Mucosa of rectum (tissue), 2 donors: ENCODE measurements at regions not wholly inside any gene's neighbourhood (a gene's known extent, or its start where the extent isn't known, plus 50 kb on each side); places are given as distances from the start of the nearest gene placed in this dataset.
"Not testable (repeated sequence)": the region's sequence is repeated elsewhere in the genome, so short reads cannot be mapped to it uniquely, and the experiment has no call there.

ENCODE experiments used
- H3K27ac ChIP-seq, 2 donors: one replicate each; pipeline ENCODE4 v1.7.0; 2013; ENCODE audit warnings: inconsistent platforms in 2 of 2, low read depth in 2 of 2, low read length in 2 of 2
- H3K27me3 ChIP-seq, 2 donors: one replicate each; pipeline ENCODE4 v1.7.0; 2013; ENCODE audit warnings: low read length in 2 of 2; ENCODE audit not compliant: control insufficient read depth in 2 of 2, insufficient read depth in 2 of 2
- H3K36me3 ChIP-seq, 2 donors: one replicate each; pipeline ENCODE4 v1.7.0; 2013; ENCODE audit warnings: low read length in 2 of 2; ENCODE audit not compliant: control insufficient read depth in 2 of 2, insufficient read depth in 2 of 2
- H3K4me1 ChIP-seq, 2 donors: one replicate each; pipeline ENCODE4 v1.7.0; 2013; ENCODE audit warnings: low read length in 2 of 2, mild to moderate bottlenecking in 1 of 2; ENCODE audit not compliant: control insufficient read depth in 2 of 2, insufficient read depth in 2 of 2
- H3K4me3 ChIP-seq, 2 donors: one replicate each; pipeline ENCODE4 v1.7.0; 2013; ENCODE audit warnings: low read length in 2 of 2
- H3K9ac ChIP-seq, 2 donors: one replicate each; pipeline ENCODE4 v1.7.0; 2013; ENCODE audit warnings: low read length in 2 of 2, low read depth in 1 of 2, mild to moderate bottlenecking in 1 of 2
- H3K9me3 ChIP-seq, 2 donors: one replicate each; pipeline ENCODE4 v1.7.0; 2013; ENCODE audit warnings: low read length in 2 of 2; ENCODE audit not compliant: control insufficient read depth in 2 of 2
- donor health status: healthy.
- donor health status: Normal muscosa, but diverticular disease.

DNA sequence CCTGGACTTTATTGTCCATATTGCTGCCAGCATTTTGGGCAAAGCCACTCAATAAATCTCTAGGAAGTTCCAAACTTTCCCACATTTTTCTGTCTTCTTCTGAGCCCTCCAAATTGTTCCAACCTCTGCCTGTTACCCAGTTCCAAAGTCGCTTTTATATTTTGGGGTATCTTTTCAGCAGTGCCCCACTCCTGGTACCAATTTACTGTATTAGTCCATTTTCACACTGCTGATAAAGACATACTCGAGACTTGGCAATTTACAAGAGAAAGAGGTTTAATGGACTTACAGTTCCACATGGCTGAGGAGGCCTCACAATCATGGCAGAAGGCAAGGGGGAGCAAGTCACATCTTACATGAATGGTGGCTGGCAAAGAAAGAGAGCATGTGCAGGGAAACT lies 53.4 kb downstream of the AHSP start:
- H3K9me3 ChIP-seq, H3K27me3 ChIP-seq, H3K27ac ChIP-seq, H3K4me1 ChIP-seq, H3K4me3 ChIP-seq, H3K9ac ChIP-seq, H3K36me3 ChIP-seq: not testable (repeated sequence)

DNA sequence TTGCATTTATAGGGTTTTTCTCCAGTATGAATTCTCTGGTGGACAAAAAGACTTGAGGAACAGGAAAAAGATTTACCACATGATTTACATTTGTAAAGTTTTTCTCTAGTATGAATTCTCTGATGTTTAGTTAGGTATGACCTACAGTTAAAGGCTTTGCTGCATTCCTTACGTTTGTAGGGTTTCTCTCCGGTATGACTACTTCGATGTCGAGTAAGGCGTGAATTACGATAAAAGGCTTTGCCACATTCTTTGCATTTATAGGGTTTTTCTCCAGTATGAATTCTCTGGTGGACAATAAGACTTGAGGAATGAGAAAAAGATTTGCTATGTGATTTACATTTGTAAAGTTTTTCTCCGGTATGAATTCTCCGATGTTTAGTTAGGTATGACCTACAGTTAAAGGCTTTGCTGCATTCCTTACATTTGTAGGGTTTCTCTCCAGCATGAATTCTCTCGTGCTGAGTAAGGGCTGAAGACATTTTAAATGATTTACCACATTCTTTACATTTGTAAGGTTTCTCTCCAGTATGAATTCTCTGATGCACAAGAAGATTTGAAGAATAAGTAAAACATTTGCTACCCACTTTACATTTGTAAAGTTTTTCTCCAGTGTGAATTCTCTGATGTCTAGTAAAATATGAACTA lies 74.2 kb downstream of the AHSP start:
- H3K27me3 ChIP-seq, H3K9ac ChIP-seq, H3K4me3 ChIP-seq, H3K4me1 ChIP-seq, H3K27ac ChIP-seq, H3K36me3 ChIP-seq: not testable (repeated sequence)
- peaks cover 18 to 20% of the 10 kb centered on the region in 2 donors for H3K9me3 ChIP-seq

DNA sequence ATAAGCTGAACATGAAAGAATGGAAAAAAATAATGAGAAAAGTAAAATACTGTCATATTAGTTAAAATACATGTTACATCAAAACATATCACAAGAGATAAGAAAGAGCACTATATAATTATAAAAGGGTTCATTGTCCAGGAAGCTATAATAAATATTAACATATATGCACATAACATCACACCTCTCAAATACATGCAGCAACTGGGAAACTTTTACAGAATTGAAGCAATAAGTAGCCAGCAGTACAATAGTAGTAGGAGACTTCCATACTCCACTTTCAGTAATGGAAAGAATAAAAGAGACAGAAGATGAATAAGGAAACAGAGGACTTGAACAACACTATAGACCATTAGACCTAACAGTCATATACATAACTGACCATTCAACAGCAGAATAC lies 90.4 kb downstream of the AHSP start:
- Histone ChIP-seq H3K9ac (no peak overlapping the region), H3K4me3 (no peak overlapping the region), H3K36me3 (no peaks in the 10 kb centered on the region), H3K27ac (no peak overlapping the region), H3K9me3 (no peaks in the 10 kb centered on the region), H3K27me3 (no peaks in the 10 kb centered on the region), H3K4me1 (no peaks in the 10 kb centered on the region)

DNA sequence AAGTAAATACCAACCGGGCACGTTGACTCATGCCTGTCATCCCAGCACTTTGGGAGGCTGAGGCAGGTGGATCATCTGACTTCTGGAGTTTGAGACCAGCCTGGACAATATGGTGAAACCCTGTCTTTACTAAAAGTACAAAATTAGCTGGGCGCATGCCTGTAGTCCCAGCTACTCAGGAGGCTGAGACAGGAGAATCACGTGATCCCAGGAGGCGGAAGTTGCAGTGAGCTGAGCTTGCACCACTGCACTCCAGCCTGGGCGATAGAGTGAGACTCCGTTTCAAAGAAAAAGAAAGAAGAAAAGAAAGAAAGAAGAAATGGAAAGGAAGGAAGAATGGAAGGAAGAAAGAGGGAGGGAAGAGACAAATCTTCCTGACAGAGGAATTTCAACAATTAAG lies 108.7 kb downstream of the AHSP start:
- H3K36me3 ChIP-seq: no peaks in the 10 kb centered on the region
- H3K9ac ChIP-seq: no peak overlapping the region
- no peak overlapping the region for H3K27ac ChIP-seq
- H3K9me3 ChIP-seq: no peaks in the 10 kb centered on the region
- H3K27me3 ChIP-seq: no peaks in the 10 kb centered on the region
- H3K4me3 ChIP-seq: no peak overlapping the region
- H3K4me1 ChIP-seq: no peaks in the 10 kb centered on the region

- no peak overlapping the region for H3K4me3 ChIP-seq
- H3K4me1 ChIP-seq: no peaks in the 10 kb centered on the region
- no peaks in the 10 kb centered on the region for H3K27me3 ChIP-seq
- H3K36me3 ChIP-seq: no peaks in the 10 kb centered on the region
- no peak overlapping the region for H3K27ac ChIP-seq
- no peaks in the 10 kb centered on the region for H3K9me3 ChIP-seq
- H3K9ac ChIP-seq: no peak overlapping the region
These were observed 113.6 kb downstream of the AHSP start for GRCh38 chr16:31641279-31641678.

GRCh38 chr16:31655674-31656073 lies 128.0 kb downstream of the AHSP start:
- not testable (repeated sequence) for H3K4me3 ChIP-seq, H3K36me3 ChIP-seq, H3K27me3 ChIP-seq, H3K4me1 ChIP-seq, H3K9me3 ChIP-seq, H3K27ac ChIP-seq, H3K9ac ChIP-seq

DNA sequence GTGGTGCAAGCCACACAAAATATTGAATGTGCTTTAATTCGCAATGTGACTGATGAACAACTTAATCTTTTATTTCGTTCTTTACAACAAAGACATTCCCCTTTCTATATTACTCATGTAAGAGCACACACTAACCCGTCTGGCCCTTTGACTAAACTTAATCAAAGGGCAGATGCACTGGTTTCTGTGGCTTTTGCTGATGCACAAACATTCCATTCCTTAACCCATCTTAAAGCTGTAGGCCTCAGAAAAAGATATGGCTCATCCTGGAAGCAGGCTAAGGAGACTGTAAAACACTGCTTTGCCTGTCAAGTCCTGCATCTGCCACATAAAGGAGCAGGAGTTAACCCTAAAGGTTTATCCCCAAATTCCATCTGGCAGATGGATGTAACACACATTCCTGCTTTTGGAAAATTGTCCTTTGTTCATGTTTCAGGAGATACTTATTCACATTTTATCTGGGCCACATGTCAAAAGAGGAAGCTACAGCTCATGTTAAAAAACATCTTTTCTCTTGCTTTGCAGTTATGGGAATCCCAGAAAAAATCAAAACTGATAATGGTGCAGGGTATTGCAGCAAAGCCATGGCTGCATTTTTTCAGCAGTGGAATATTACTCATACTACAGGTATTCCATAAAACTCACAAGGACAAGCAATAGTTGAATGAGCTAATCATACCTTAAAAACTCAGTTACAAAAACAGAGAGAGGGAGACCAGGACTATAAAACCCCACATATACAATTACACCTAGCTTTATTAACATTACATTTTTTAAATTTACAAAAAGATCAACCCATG lies 137.2 kb downstream of the AHSP start:
- Histone ChIP-seq H3K9ac (no peak overlapping the region), H3K27ac (no peak overlapping the region), H3K4me1 (no peaks in the 10 kb centered on the region), H3K4me3 (no peak overlapping the region), H3K9me3 (peaks cover 0 to 6% of the 10 kb centered on the region in 2 donors), H3K27me3 (no peaks in the 10 kb centered on the region), H3K36me3 (no peaks in the 10 kb centered on the region)

DNA sequence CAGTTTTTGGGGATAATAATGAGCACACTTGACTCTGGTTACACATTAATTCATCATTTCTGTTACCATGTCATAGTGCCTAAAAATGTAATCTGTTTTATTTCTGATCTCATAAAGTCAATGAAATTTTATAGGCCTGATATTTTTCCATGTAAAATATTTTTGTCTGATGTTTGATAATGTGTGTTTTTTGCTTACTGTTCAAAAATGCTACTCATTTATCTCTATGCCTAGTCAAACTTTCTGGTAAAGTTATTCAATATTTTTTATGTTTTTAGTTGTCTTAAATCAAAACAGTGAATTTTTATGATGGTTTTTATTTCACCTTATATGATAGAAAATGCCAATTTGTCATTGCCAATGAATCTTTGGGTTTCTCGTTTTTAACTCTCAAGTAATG lies 147.0 kb downstream of the AHSP start:
- H3K9ac ChIP-seq: no peak overlapping the region
- no peak overlapping the region for H3K4me3 ChIP-seq
- H3K4me1 ChIP-seq: no peaks in the 10 kb centered on the region
- H3K36me3 ChIP-seq: no peaks in the 10 kb centered on the region
- H3K27ac ChIP-seq: no peak overlapping the region
- no peaks in the 10 kb centered on the region for H3K9me3 ChIP-seq
- H3K27me3 ChIP-seq: no peaks in the 10 kb centered on the region

DNA sequence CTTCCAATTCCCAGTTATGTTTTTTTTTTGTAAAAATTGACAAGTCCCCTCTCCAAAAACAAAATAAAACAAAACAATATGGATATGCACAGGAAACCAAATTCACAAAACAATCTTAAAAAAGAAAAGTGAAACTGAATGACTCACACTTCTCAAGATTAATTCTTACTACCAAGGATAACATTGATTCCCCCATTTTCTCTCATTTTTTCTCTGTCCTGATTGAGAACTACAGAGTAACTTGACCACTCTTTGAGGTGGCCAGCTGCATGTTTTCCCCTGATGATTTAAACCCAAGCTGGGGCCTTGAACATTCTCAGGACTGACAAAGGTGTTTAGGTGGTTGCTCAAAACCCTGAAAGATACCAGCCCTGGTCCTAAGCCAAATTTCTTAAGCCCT lies 149.0 kb downstream of the AHSP start:
- no peaks in the 10 kb centered on the region for H3K36me3 ChIP-seq
- H3K9ac ChIP-seq: no peak overlapping the region
- no peaks in the 10 kb centered on the region for H3K9me3 ChIP-seq
- no peak overlapping the region for H3K4me3 ChIP-seq
- H3K27me3 ChIP-seq: no peaks in the 10 kb centered on the region
- H3K27ac ChIP-seq: no peak overlapping the region
- H3K4me1 ChIP-seq: no peaks in the 10 kb centered on the region

- Histone ChIP-seq H3K27me3 (no peaks in the 10 kb centered on the region), H3K4me1 (no peaks in the 10 kb centered on the region), H3K36me3 (no peaks in the 10 kb centered on the region), H3K27ac (no peak overlapping the region), H3K9ac (no peak overlapping the region), H3K4me3 (no peak overlapping the region), H3K9me3 (no peaks in the 10 kb centered on the region)
These were observed 151.1 kb downstream of the AHSP start for GRCh38 chr16:31678649-31679325.
